ENCODE measurements at regions not wholly inside any gene's neighbourhood (a gene's known extent, or its start where the extent isn't known, plus 50 kb on each side); places are given as distances from the start of the nearest gene placed in this dataset.
"Not testable (repeated sequence)": the region's sequence is repeated elsewhere in the genome, so short reads cannot be mapped to it uniquely, and the experiment has no call there.

DNA sequence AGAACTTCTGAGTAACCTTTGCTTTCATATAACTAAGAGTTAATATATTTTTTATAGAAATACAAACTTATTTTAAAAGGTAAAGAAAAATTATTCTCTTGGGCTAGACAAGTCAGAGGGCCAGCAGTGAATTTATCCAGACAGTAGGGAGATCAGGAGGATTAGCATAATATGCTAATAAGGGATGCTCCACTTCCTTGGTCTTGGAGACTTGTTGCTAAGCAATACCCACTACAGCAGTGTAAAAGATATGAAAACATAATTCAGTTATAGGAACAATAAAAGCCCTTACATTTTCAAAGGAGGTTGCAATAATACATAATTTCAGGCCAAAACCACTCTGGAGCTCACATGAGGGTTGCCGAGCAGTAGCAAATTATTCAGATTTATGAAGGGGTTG lies 615.6 kb downstream of the KCNH5 start:
- no peak for DNase-seq

GRCh38 chr14:62431496-62431895 lies 613.8 kb downstream of the KCNH5 start:
- DNase-seq, result no peak

DNA sequence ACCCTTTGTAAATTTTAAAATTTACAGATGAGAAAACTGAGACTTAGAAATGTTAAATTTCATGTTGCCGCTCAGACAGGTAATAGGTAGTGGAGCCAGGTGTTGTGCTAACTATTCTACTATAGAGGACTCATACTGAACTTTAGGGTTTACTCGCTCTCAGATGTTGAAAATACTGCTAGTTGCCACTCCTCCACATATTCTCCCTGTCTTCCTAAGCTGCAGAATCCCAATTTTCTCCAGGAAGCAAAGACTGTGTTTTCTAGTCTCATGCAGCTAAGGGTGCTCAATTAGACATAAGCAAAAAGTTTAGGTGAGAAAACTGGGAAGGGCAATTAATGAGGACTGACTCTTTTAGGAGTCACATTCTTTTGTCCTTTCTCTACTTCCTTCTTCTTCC lies 612.3 kb downstream of the KCNH5 start:
- no peak for DNase-seq

DNA sequence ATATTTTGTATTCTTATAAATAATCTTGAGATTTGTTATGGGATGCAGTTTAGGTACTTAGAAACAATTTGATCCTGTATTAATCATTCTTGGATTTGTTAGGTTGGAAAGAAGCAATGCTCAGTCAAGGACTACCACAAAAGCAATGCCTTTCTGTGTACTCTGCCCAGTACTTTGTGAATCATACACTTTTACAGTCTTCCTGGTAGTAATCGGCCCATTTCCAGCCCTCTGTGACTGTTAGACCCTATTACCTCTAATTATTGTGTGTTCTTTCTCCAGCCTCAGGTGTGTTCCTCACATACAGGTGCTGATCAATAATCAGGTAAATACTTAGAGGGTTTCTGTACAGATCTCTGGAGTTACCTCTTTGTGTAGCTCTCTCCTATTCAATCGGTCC lies 609.0 kb downstream of the KCNH5 start:
- DNase-seq, result no peak

GRCh38 chr14:62439210-62439609 lies 606.0 kb downstream of the KCNH5 start:
- DNase-seq, result no peak

GRCh38 chr14:62443796-62444195 lies 601.5 kb downstream of the KCNH5 start:
- peak; percentile 25 for DNase-seq

DNA sequence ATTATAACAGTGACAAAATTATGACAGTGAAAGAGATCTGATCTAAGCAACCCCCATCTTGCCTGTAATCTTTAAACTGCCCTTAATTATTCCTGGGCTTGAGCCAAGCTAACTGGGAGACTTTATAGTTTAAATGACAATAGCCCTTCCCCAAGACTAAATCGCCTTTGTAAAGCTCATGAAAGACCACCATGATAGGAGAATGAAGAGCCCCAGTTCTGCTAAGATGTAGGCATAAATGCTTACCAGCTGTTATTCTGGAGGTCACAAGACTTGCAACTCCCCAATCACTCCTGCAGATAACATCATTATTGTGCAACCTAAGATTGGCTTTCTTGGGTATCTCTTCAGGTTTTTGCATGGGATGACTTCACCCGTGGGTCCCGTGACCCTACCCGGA lies 599.7 kb downstream of the KCNH5 start:
- no peak for DNase-seq

DNA sequence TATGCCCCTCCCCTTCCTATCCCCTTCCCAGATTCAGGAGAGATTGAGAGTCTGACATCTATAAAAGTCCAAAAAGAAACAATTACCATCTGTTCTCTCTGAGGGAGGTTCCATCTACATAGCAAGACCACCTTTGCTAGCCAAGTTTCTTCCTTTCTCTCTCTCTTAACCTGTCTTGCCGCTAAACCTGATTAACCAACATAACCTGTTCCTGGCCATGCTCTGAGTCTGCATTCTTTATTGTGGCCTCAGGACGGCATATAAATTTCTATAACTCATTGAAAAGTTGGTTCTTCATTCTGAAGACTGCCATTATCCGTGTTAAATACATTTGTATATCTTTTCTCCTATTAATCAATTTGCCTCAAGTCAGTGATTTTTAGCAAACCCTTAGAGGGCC lies 594.0 kb downstream of the KCNH5 start:
- DNase-seq, result no peak

- DNase-seq, result no peak
Observed at GRCh38 chr14:62453226-62453625, 592.0 kb downstream of the KCNH5 start.

- DNase-seq, result no peak
Observed at GRCh38 chr14:62455446-62455845, 589.8 kb downstream of the KCNH5 start.

GRCh38 chr14:62462988-62463387 lies 582.3 kb downstream of the KCNH5 start:
- no peak for DNase-seq

DNA sequence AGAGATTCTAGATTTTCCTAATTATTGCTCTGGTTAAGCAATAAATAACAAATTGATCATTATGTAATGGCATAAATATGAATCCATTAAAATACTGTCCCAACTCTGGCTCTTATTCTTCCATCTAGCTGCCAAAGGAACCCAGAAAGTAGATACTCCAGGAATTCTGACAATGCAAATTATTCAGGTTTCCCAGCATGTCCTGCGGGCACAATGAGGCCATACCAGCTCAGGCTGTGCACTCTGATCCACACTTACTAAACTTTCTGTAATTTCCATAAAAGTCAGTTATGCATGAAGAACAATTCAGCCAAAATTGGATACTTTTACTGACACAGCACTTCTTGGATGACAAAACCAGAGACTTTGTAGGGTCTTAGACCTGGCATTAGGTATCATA lies 576.3 kb downstream of the KCNH5 start:
- no peak for DNase-seq

- DNase-seq, result no peak
Observed at GRCh38 chr14:62470935-62471334, 574.3 kb downstream of the KCNH5 start.

DNA sequence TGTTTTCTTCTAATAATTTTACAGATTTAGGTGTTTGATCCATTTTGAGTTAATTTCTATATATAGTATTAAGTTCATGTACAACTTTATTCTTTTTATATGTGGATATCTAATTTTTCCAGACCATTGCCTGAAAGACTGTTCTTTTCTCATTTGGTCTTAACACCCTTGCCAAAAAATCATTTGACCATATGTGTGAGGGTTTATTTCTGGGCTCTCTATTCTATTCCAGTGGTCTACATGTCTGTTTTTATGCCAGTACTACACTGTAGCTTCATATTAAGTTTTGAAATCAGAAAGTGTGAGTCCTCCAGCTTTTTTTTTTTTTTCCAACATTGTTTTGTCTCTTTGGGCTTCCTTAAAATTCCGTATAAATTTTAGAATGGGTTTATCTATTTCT lies 554.1 kb downstream of the KCNH5 start:
- DNase-seq, result no peak

DNA sequence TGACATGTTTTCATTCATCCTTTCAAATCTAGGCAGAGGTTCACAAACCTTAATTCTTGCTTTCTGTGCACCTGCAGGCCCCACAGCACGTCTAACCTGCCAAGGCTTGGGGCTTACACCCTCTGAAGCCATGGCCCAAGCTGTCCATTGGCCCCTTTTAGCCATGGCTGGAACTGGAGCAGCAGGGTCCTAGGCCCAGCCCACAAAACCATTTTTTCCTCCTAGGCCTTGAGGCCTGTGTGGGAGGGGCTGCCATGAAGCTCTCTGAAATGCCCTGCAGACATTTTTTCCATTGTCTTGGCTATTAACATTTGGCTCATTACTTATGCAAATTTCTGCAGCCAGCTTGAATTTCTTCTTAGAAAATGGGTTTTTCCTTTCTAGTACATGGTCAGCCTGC lies 547.5 kb downstream of the KCNH5 start:
- no peak for DNase-seq

- no peak for DNase-seq
Observed at GRCh38 chr14:62501021-62501750, 544.1 kb downstream of the KCNH5 start.

DNA sequence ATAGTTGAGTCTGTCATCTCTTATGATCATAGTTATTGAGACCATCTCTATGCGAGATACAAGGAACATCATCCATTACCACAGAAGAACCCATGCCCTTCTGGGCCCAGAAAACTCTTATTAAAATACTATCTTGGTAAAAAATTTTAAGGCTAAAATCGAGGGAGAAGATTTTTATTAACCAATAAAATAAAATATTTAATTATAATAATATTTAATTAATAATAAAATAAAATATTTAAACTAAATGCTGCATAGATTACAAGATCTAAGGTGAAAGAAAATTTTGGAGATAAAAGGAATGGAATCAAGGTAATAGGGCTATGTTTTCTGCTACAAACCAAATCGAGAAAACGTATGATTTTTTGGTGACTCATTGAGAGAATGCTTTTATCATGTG lies 540.2 kb downstream of the KCNH5 start:
- no peak for DNase-seq

DNA sequence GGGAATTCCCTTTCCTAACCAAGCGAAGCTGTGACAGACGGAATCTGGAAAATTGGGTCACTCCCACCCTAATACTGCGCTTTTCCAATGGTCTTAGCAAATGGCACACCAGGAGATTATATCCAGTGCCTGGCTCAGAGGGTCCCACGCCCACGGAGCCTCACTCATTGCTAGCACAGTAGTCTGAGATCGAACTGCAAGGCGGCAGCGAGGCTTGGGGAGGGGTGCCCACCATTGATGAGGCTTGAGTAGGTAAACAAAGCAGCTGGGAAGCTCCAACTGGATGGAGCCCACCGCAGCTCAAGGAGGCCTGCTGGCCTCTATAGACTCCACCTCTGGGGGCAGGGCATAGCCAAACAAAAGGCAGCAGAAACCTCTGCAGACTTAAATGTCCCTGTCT lies 523.9 kb downstream of the KCNH5 start:
- not testable (repeated sequence) for DNase-seq

DNA sequence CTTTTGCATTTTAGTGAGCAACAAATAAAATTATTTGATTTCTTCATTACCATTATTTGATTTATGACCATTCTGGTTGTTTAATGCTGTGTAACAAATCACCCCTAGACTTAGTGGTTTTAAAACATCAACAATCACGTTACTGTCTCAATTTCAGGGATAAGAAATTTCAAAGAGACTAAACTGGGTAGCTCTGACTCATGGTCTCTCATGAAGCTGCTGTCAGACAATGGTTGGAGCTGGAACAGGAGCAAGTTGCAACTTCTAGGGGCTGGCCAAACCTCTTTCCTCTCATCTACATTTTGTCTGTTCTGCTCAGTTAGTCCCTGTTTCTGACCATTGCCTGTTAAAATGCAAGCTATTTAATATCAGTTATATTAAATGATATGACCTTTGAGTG lies 517.0 kb downstream of the KCNH5 start:
- DNase-seq, result no peak

- no peak for DNase-seq
Observed at GRCh38 chr14:62532181-62532580, 513.1 kb downstream of the KCNH5 start.

- no peak for DNase-seq
Observed at GRCh38 chr14:62546862-62547474, 498.3 kb downstream of the KCNH5 start.

DNA sequence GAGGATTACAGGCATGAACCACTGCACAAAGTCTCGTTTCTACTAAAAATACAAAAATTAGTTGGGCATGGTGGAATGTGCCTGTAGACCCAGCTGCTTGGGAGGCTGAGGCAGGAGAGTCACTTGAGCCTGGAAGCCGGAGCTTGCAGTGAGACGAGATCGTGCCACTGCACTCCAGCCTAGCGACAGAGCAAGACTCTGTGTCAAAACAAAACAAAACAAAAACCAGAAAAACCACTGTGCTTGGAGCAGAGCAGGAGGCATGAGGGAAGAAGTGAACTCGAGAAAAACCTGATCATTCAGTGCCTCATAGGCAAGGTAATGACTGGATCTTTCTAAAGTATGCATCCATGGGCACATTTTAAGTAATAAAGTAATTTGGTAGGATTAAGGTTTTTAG lies 487.8 kb downstream of the KCNH5 start:
- DNase-seq, result no peak

DNA sequence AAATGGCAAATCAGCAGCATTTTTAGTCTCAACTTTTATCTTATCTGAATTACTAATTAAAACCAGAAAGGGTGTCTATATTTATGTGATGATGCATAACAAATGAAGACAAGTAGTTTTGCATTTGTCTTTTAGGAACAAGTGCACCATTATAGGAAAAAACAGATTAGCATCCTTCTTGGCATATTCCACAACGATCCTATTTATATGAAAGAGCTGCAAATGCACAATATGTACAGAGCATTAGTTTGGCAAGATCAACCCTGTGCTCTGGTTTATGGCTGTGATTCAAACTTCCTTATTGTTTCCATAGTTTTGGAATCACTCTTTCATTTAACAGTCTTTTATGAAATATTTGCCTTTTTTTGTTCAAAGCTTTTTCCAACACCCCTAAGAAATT lies 486.8 kb downstream of the KCNH5 start:
- no peak for DNase-seq

GRCh38 chr14:62585247-62585646 lies 460.0 kb downstream of the KCNH5 start:
- DNase-seq, result no peak

DNA sequence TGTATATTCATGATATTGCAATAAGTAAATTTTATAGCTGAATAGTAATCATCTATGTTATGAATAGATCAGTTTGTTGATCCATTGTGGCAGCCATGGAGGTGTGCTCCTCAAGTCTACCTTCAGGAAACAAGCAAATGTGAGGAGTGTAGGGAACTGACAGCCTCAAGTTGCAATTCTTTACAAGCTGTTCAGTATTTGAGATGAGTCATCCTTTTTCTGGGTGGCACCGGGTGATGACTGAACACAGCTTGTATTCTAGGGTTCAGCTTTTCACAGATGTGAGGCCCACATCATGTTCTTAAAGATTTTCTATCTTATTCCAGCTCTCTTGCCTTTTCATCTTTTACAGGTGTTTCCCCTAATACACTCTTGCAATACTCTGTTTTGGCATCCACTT lies 452.4 kb downstream of the KCNH5 start:
- no peak for DNase-seq

All from fibroblast of skin of scalp (primary cell).